ENCODE measurements at regions not wholly inside any gene's neighbourhood (a gene's known extent, or its start where the extent isn't known, plus 50 kb on each side); places are given as distances from the start of the nearest gene placed in this dataset.

- peak; percentile 16 to 63 for DNase-seq (ENCODE audit: low read depth in 2 of 2)
- Histone ChIP-seq H3K4me2 (ENCODE audit: extremely low read depth, insufficient read depth, low read length) (no peak overlapping the region), H3K9me3 (ENCODE audit: control insufficient read depth, insufficient read depth, low read depth, low read length) (no peaks in the 10 kb centered on the region), H3K4me3 (replicated peaks in 1 of 4; ENCODE audit: control extremely low read depth in 1 of 4, insufficient read depth in 1 of 4, low read depth in 3 of 4, low read length in 4 of 4) (no peak overlapping the region), H3K79me2 (ENCODE audit: control insufficient read depth, insufficient read depth, low read length) (no peaks in the 10 kb centered on the region), H3K36me3 (ENCODE audit: control insufficient read depth, insufficient read depth, low read length) (no peaks in the 10 kb centered on the region), H3K27me3 (ENCODE audit: control insufficient read depth, insufficient read depth, low read length) (no peaks in the 10 kb centered on the region), H4K20me1 (ENCODE audit: control insufficient read depth, extremely low read depth, insufficient read depth, low read length) (no peaks in the 10 kb centered on the region), H2AFZ (ENCODE audit: low read length) (no peak overlapping the region), H3K27ac (ENCODE audit: insufficient read depth, low read length) (no peak overlapping the region), H3K4me1 (ENCODE audit: control insufficient read depth, extremely low read depth, insufficient read depth, low read length) (no peaks in the 10 kb centered on the region), H3K9ac (ENCODE audit: insufficient read depth, low read length) (no peak overlapping the region)
- TF ChIP-seq EZH2 (IDR thresholded peaks at IDR 0.05; ENCODE audit: low read length, missing control alignments): no peak
- no peak for TF ChIP-seq CTCF (conservative IDR thresholded peaks at IDR 0.05 in 1 of 2, IDR thresholded peaks at IDR 0.05 in 1 of 2; ENCODE audit: low read depth in 1 of 2, low read length in 2 of 2)
Observed at GRCh38 chr1:55474168-55474786, 259.1 kb upstream of the USP24 start.

GRCh38 chr1:55473661-55474060 lies 258.5 kb upstream of the USP24 start:
- no peaks in the 10 kb centered on the region for H3K79me2 ChIP-seq (ENCODE audit: control insufficient read depth, insufficient read depth, low read length)
- no peak overlapping the region for H3K9ac ChIP-seq (ENCODE audit: insufficient read depth, low read length)
- H4K20me1 ChIP-seq (ENCODE audit: control insufficient read depth, extremely low read depth, insufficient read depth, low read length): no peaks in the 10 kb centered on the region
- H3K36me3 ChIP-seq (ENCODE audit: control insufficient read depth, insufficient read depth, low read length): no peaks in the 10 kb centered on the region
- no peak for DNase-seq (ENCODE audit: low read depth in 2 of 2)
- no peaks in the 10 kb centered on the region for H3K27me3 ChIP-seq (ENCODE audit: control insufficient read depth, insufficient read depth, low read length)
- H3K9me3 ChIP-seq (ENCODE audit: control insufficient read depth, insufficient read depth, low read depth, low read length): no peaks in the 10 kb centered on the region
- no peak for TF ChIP-seq EZH2 (IDR thresholded peaks at IDR 0.05; ENCODE audit: low read length, missing control alignments)
- TF ChIP-seq CTCF (conservative IDR thresholded peaks at IDR 0.05 in 1 of 2, IDR thresholded peaks at IDR 0.05 in 1 of 2; ENCODE audit: low read depth in 1 of 2, low read length in 2 of 2): no peak
- no peak overlapping the region for H3K4me2 ChIP-seq (ENCODE audit: extremely low read depth, insufficient read depth, low read length)
- H3K4me1 ChIP-seq (ENCODE audit: control insufficient read depth, extremely low read depth, insufficient read depth, low read length): no peaks in the 10 kb centered on the region
- no peak overlapping the region for H3K27ac ChIP-seq (ENCODE audit: insufficient read depth, low read length)
- H3K4me3 ChIP-seq (replicated peaks in 1 of 4; ENCODE audit: control extremely low read depth in 1 of 4, insufficient read depth in 1 of 4, low read depth in 3 of 4, low read length in 4 of 4): no peak overlapping the region
- H2AFZ ChIP-seq (ENCODE audit: low read length): no peak overlapping the region

GRCh38 chr1:55472784-55473183 lies 257.6 kb upstream of the USP24 start:
- TF ChIP-seq EZH2 (IDR thresholded peaks at IDR 0.05; ENCODE audit: low read length, missing control alignments): no peak
- TF ChIP-seq CTCF (conservative IDR thresholded peaks at IDR 0.05 in 1 of 2, IDR thresholded peaks at IDR 0.05 in 1 of 2; ENCODE audit: low read depth in 1 of 2, low read length in 2 of 2): no peak
- no peaks in the 10 kb centered on the region for H3K79me2 ChIP-seq (ENCODE audit: control insufficient read depth, insufficient read depth, low read length)
- H3K4me1 ChIP-seq (ENCODE audit: control insufficient read depth, extremely low read depth, insufficient read depth, low read length): no peaks in the 10 kb centered on the region
- no peak overlapping the region for H3K27ac ChIP-seq (ENCODE audit: insufficient read depth, low read length)
- DNase-seq (ENCODE audit: low read depth in 2 of 2): peak in 1 of 2 donors; percentile 64
- no peaks in the 10 kb centered on the region for H4K20me1 ChIP-seq (ENCODE audit: control insufficient read depth, extremely low read depth, insufficient read depth, low read length)
- no peak overlapping the region for H3K4me3 ChIP-seq (replicated peaks in 1 of 4; ENCODE audit: control extremely low read depth in 1 of 4, insufficient read depth in 1 of 4, low read depth in 3 of 4, low read length in 4 of 4)
- no peaks in the 10 kb centered on the region for H3K36me3 ChIP-seq (ENCODE audit: control insufficient read depth, insufficient read depth, low read length)
- H3K4me2 ChIP-seq (ENCODE audit: extremely low read depth, insufficient read depth, low read length): no peak overlapping the region
- H2AFZ ChIP-seq (ENCODE audit: low read length): no peak overlapping the region
- no peaks in the 10 kb centered on the region for H3K9me3 ChIP-seq (ENCODE audit: control insufficient read depth, insufficient read depth, low read depth, low read length)
- no peak overlapping the region for H3K9ac ChIP-seq (ENCODE audit: insufficient read depth, low read length)
- H3K27me3 ChIP-seq (ENCODE audit: control insufficient read depth, insufficient read depth, low read length): no peaks in the 10 kb centered on the region
